Vagina (tissue), 2 donors: ENCODE measurements at regions not wholly inside any gene's neighbourhood (a gene's known extent, or its start where the extent isn't known, plus 50 kb on each side); places are given as distances from the start of the nearest gene placed in this dataset.

Source experiments
- DNase-seq, 2 donors: peaks; one replicate each; pipeline ENCODE4 v3.0.0-alpha.2; 2017; ENCODE audit errors: extremely low spot score in 2 of 2
- H3K27ac ChIP-seq: fragments of 200-600 bp; sonication (generic); one replicate; pipeline ENCODE4 v1.5.1; 2019
- H3K27me3 ChIP-seq: fragments of 200-600 bp; sonication (generic); one replicate; pipeline ENCODE4 v1.5.1; 2019
- H3K36me3 ChIP-seq, 2 donors: fragments of 200-600 bp; sonication (generic); one replicate each; pipeline ENCODE4 v1.5.1; 2017 to 2019
- H3K4me1 ChIP-seq: fragments of 200-600 bp; sonication (generic); one replicate; pipeline ENCODE4 v1.5.1; 2019
- H3K4me3 ChIP-seq, 2 donors: fragments of 200-600 bp; sonication (generic); 1 replicate in 1 of 2; 2 replicates in 1 of 2; pipeline ENCODE4 v1.5.1; 2016 to 2019
- H3K9me3 ChIP-seq: fragments of 200-600 bp; sonication (generic); one replicate; pipeline ENCODE4 v1.5.1; 2019
- CTCF ChIP-seq, 3 experiments: fragments of 450-650 bp in 2 of 3; fragments of 200-600 bp in 1 of 3; sonication (generic) in 1 of 3; IDR thresholded peaks; one replicate each; pipeline ENCODE4 v1.5.1; 2017 to 2019; ENCODE audit warnings: antibody characterized with exemption in 3 of 3, mild to moderate bottlenecking in 2 of 3, moderate library complexity in 2 of 3
- POLR2A ChIP-seq, 2 donors: fragments of 450-650 bp; IDR thresholded peaks; one replicate each; pipeline ENCODE4 v1.6.1; 2017; ENCODE audit warnings: antibody characterized with exemption in 2 of 2, mild to moderate bottlenecking in 2 of 2, moderate library complexity in 2 of 2
- POLR2AphosphoS5 ChIP-seq, 2 donors: sonication (generic); formaldehyde crosslinking; IDR thresholded peaks; one replicate each; pipeline ENCODE4 v1.9.0; 2017; ENCODE audit warnings: antibody characterized with exemption in 2 of 2, mild to moderate bottlenecking in 2 of 2, low read depth in 1 of 2; ENCODE audit not compliant: insufficient read depth in 1 of 2
- intact Hi-C: fragments of 100-400 bp; cut with DNase I; formaldehyde crosslinking; loops from one replicate; pipeline ENCODE4 v1.15.1; 2023

DNA sequence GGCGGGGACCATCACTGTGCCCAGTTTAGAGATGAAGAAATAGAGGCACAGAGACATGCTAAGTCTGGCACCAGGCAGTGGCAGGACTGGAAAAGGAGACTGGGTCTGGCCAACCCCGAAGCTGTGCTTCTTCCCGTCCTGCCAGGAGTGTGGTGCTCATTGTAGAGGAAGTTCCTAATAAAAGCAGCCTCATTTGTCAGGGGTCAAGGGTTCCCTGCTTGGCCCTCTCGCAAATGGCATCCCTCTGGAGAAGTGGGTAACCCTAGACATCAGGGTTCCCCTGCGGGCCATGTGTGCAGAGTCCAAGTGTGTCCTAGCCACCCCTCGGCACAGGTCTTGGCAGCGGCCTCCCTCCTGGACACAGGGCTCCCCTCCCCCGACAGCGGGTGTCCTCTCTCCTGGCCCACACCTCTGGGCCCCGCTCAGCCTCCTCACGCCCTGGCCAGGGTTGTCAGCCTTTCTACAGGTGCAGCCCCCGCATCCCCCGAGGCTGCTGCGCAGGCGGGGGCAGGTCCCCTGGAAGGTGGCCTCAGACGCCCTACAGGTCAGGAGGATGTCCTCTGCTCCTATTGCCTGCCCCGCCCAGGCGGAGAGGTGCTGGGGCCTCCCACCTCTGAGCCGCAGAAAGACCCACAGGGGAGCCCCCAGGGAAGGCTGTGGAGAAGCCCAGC, 61.8 kb upstream of the PRR20G start:
- intact Hi-C loops = no loop called here
- H3K27ac ChIP-seq = no peak overlapping the region
- H3K27me3 ChIP-seq = no peaks in the 10 kb centered on the region
- peak; percentile 58 to 91 for DNase-seq
- H3K4me1 ChIP-seq = no peaks in the 10 kb centered on the region
- H3K36me3 ChIP-seq = no peaks in the 10 kb centered on the region
- TF ChIP-seq POLR2A (IDR thresholded peaks at IDR 0.05) = no peak
- TF ChIP-seq CTCF (IDR thresholded peaks at IDR 0.05) = no peak
- no peak for TF ChIP-seq POLR2AphosphoS5 (IDR thresholded peaks at IDR 0.05; ENCODE audit: insufficient read depth in 1 of 2, low read depth in 1 of 2)
- H3K4me3 ChIP-seq = no peak overlapping the region
- no peaks in the 10 kb centered on the region for H3K9me3 ChIP-seq

DNA sequence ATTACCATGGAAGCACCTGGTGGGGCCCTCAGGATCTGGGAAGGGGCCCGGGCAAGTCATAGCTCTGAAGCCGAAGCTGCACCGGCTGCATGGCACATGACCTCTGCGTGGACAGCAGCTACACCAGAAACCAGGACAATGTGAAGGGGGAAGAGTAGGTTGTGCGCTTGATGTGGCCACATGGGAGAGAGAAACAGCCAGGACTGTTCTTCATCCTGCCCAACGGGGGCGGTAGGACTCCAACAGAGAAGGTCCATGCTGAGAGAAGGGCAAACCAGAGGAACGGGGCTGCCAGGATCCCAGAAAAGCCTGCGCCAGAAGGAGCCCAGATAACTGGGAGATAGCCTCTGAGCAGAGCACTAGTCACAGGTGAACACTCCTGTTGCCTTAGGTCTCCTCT, 54.9 kb upstream of the PRR20G start:
- intact Hi-C loops = no loop called here
- Histone ChIP-seq H3K4me1 (no peaks in the 10 kb centered on the region), H3K27ac (no peak overlapping the region), H3K9me3 (no peaks in the 10 kb centered on the region), H3K27me3 (peaks cover 2% of the 10 kb centered on the region), H3K36me3 (no peaks in the 10 kb centered on the region), H3K4me3 (no peak overlapping the region)
- DNase-seq = peak; percentile 56 to 79
- TF ChIP-seq POLR2A (IDR thresholded peaks at IDR 0.05) = no peak
- TF ChIP-seq POLR2AphosphoS5 (IDR thresholded peaks at IDR 0.05; ENCODE audit: insufficient read depth in 1 of 2, low read depth in 1 of 2) = no peak
- TF ChIP-seq CTCF (IDR thresholded peaks at IDR 0.05) = no peak

DNA sequence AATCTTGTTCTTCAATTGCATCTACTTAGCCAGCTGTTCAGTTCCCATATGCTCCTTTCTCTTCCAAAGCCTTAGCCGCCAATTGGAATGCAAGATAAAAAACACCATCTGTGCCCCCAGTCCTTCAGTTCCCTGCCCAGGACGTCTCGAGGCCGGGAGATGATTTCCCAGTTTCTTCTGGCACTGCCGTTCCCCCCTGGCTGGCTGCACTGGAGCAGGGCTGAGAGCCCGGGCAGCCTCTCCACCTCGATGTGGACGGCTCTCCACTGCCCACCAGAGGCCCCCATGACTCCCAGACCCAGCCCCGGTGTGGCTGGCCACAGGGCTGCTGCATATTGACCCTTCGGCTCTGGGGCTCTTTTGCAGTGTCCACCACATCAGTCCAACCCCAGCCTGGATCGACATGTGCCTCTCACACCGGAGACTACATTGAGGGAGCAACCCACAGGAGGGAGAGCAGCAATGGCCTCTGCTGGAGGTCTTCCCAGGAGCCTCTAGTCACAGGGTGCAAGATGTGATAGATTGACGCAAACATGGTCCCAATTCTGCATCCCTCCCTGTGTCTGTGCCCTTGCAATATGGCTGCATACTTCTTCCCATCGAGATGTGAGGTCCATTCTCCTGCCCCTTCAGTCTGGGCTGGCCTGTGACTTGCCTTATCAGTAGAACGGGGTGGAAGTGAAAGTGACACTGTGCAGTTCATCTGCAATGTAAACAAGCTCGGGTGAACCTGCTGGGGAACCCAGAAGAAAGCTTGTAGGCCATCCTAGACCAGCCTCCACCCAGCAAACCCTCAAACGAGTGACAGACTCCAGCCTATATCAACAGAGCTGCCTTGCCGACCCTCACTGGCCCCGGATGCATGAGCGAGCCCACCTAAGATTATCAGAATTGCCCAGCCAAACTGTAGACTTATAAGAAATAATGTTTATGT, 52.3 kb upstream of the PRR20G start:
- Histone ChIP-seq H3K27ac (no peak overlapping the region), H3K36me3 (no peaks in the 10 kb centered on the region), H3K27me3 (peaks cover 4% of the 10 kb centered on the region), H3K4me1 (no peaks in the 10 kb centered on the region), H3K9me3 (no peaks in the 10 kb centered on the region), H3K4me3 (no peak overlapping the region)
- intact Hi-C loops = no loop called here
- peak; percentile 72 to 79 for DNase-seq
- TF ChIP-seq CTCF (IDR thresholded peaks at IDR 0.05) (no peak), POLR2AphosphoS5 (IDR thresholded peaks at IDR 0.05; ENCODE audit: insufficient read depth in 1 of 2, low read depth in 1 of 2) (no peak), POLR2A (IDR thresholded peaks at IDR 0.05) (no peak)

GRCh38 chr3:127339016-127339415, 51.2 kb upstream of the PRR20G start:
- H3K36me3 ChIP-seq = no peaks in the 10 kb centered on the region
- peak; percentile 16 to 40 for DNase-seq

More at GRCh38 chr3:127339016-127339415, 51.2 kb upstream of the PRR20G start:
- no peaks in the 10 kb centered on the region for H3K4me1 ChIP-seq
- H3K4me3 ChIP-seq = no peak overlapping the region
- no peaks in the 10 kb centered on the region for H3K9me3 ChIP-seq
- intact Hi-C loops = no loop called here
- H3K27ac ChIP-seq = no peak overlapping the region
- peaks cover 4% of the 10 kb centered on the region for H3K27me3 ChIP-seq
- no peak for TF ChIP-seq POLR2A (IDR thresholded peaks at IDR 0.05)
- no peak for TF ChIP-seq CTCF (IDR thresholded peaks at IDR 0.05)
- TF ChIP-seq POLR2AphosphoS5 (IDR thresholded peaks at IDR 0.05; ENCODE audit: insufficient read depth in 1 of 2, low read depth in 1 of 2) = no peak
